Esophagus squamous epithelium (tissue), 4 donors: ENCODE measurements at regions not wholly inside any gene's neighbourhood (a gene's known extent, or its start where the extent isn't known, plus 50 kb on each side); places are given as distances from the start of the nearest gene placed in this dataset.

Experiments
- POLR2A ChIP-seq, 4 donors: fragments of 450-650 bp; IDR thresholded peaks; one replicate each; pipeline ENCODE4 v1.6.1; 2017; ENCODE audit warnings: antibody characterized with exemption in 4 of 4, mild to moderate bottlenecking in 4 of 4, moderate library complexity in 3 of 4
- TF ChIP-seq, protein P1 (sequence below), 6 experiments: fragments of 450-650 bp in 4 of 6; fragments of 200-600 bp in 2 of 6; sonication (generic) in 2 of 6; IDR thresholded peaks; one replicate each; pipeline ENCODE4 v1.5.1; 2016 to 2019; ENCODE audit warnings: antibody characterized with exemption in 6 of 6, mild to moderate bottlenecking in 4 of 6, moderate library complexity in 4 of 6

DNA sequence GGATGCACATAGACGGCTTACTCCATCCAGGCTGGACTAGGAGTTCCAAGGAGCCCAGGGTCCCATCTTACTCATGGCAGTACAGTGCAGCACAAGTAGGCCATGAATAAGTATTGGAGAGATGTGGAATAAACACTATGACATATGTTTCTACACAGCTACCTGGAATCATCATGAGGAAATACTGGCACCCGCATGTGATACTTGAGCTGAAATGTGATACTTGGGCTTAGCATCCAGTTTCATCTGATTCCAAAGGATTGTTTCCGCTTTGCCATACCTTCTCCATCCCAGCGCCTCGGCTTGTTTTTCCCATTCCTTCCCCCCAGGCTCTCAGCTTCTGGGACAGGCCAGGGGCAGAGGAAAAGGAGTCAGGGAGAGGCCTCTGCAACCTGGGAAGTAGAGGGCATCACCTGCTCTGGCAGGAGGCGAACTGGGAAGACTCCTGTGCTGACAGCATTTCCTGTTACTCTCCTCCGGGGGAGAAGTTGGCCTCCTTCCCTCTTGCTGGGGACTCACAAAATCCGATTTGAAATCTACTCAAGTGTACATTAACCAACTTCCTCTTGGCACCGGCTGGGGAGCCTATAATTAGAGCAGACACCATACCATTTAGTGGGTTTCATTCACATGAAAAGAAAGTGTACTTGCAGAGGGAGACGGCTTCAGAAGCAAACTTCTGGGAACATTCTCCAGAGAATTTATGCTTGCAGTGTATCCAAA lies 187.8 kb downstream of the MIAT start:
- TF ChIP-seq, protein P1, sequence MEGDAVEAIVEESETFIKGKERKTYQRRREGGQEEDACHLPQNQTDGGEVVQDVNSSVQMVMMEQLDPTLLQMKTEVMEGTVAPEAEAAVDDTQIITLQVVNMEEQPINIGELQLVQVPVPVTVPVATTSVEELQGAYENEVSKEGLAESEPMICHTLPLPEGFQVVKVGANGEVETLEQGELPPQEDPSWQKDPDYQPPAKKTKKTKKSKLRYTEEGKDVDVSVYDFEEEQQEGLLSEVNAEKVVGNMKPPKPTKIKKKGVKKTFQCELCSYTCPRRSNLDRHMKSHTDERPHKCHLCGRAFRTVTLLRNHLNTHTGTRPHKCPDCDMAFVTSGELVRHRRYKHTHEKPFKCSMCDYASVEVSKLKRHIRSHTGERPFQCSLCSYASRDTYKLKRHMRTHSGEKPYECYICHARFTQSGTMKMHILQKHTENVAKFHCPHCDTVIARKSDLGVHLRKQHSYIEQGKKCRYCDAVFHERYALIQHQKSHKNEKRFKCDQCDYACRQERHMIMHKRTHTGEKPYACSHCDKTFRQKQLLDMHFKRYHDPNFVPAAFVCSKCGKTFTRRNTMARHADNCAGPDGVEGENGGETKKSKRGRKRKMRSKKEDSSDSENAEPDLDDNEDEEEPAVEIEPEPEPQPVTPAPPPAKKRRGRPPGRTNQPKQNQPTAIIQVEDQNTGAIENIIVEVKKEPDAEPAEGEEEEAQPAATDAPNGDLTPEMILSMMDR (IDR thresholded peaks at IDR 0.05) = no peak
- TF ChIP-seq POLR2A (IDR thresholded peaks at IDR 0.05) = no peak
